ENCODE measurements at regions not wholly inside any gene's neighbourhood (a gene's known extent, or its start where the extent isn't known, plus 50 kb on each side); places are given as distances from the start of the nearest gene placed in this dataset.

GRCh38 chr20:48292806-48293205 lies 507.5 kb upstream of the SULF2 start:
- Histone ChIP-seq H3K4me2 (ENCODE audit: low read depth, low read length) (no peak overlapping the region), H2AFZ (ENCODE audit: low read length) (no peak overlapping the region), H3K9ac (ENCODE audit: insufficient read depth, low read depth, low read length) (no peak overlapping the region), H3K36me3 (replicated peaks in 1 of 2; ENCODE audit: control insufficient read depth in 1 of 2, insufficient read depth in 2 of 2, low read length in 2 of 2) (no peaks in the 10 kb centered on the region), H3K4me1 (ENCODE audit: insufficient read depth, low read length) (peaks cover 38% of the 10 kb centered on the region), H3K27ac (ENCODE audit: extremely low read length, insufficient read depth, low read length) (no peak overlapping the region), H3K27me3 (ENCODE audit: control insufficient read depth in 1 of 2, insufficient read depth in 2 of 2, low read length in 2 of 2) (peaks cover 0 to 12% of the 10 kb centered on the region in 2 experiments; a peak in 3 of 5 replicates), H3K9me3 (ENCODE audit: low read length) (no peaks in the 10 kb centered on the region), H3K4me3 (replicated peaks in 1 of 3; ENCODE audit: insufficient read depth in 1 of 3, low read depth in 2 of 3, low read length in 3 of 3) (no peak overlapping the region), H4K20me1 (ENCODE audit: insufficient read depth, low read length) (no peaks in the 10 kb centered on the region), H3K79me2 (ENCODE audit: insufficient read depth, low read length) (no peaks in the 10 kb centered on the region)
- TF ChIP-seq ARNT (IDR thresholded peaks at IDR 0.05) = no peak
- TF ChIP-seq ETV5 (CRISPR knock-in tag; IDR thresholded peaks at IDR 0.05; ENCODE audit: borderline replicate concordance) = no peak
- no peak for TF ChIP-seq POLR2G (IDR thresholded peaks at IDR 0.05; ENCODE audit: low read depth, low read length)
- TF ChIP-seq ZNF547 (CRISPR knock-in tag; IDR thresholded peaks at IDR 0.05) = no peak
- no peak for TF ChIP-seq ZNF883 (CRISPR knock-in tag; IDR thresholded peaks at IDR 0.05; ENCODE audit: not compliant biosample characterization)
- TF ChIP-seq, protein P1, sequence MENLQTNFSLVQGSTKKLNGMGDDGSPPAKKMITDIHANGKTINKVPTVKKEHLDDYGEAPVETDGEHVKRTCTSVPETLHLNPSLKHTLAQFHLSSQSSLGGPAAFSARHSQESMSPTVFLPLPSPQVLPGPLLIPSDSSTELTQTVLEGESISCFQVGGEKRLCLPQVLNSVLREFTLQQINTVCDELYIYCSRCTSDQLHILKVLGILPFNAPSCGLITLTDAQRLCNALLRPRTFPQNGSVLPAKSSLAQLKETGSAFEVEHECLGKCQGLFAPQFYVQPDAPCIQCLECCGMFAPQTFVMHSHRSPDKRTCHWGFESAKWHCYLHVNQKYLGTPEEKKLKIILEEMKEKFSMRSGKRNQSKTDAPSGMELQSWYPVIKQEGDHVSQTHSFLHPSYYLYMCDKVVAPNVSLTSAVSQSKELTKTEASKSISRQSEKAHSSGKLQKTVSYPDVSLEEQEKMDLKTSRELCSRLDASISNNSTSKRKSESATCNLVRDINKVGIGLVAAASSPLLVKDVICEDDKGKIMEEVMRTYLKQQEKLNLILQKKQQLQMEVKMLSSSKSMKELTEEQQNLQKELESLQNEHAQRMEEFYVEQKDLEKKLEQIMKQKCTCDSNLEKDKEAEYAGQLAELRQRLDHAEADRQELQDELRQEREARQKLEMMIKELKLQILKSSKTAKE (CRISPR knock-in tag; IDR thresholded peaks at IDR 0.05; ENCODE audit: borderline replicate concordance) = no peak
- TF ChIP-seq SMAD1 (CRISPR knock-in tag; IDR thresholded peaks at IDR 0.05; ENCODE audit: borderline replicate concordance, low read depth) = no peak
- no peak for TF ChIP-seq AHDC1 (CRISPR knock-in tag; IDR thresholded peaks at IDR 0.05; ENCODE audit: borderline replicate concordance)
- TF ChIP-seq, protein P2, sequence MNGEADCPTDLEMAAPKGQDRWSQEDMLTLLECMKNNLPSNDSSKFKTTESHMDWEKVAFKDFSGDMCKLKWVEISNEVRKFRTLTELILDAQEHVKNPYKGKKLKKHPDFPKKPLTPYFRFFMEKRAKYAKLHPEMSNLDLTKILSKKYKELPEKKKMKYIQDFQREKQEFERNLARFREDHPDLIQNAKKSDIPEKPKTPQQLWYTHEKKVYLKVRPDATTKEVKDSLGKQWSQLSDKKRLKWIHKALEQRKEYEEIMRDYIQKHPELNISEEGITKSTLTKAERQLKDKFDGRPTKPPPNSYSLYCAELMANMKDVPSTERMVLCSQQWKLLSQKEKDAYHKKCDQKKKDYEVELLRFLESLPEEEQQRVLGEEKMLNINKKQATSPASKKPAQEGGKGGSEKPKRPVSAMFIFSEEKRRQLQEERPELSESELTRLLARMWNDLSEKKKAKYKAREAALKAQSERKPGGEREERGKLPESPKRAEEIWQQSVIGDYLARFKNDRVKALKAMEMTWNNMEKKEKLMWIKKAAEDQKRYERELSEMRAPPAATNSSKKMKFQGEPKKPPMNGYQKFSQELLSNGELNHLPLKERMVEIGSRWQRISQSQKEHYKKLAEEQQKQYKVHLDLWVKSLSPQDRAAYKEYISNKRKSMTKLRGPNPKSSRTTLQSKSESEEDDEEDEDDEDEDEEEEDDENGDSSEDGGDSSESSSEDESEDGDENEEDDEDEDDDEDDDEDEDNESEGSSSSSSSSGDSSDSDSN (CRISPR knock-in tag; IDR thresholded peaks at IDR 0.05) = no peak
- TF ChIP-seq ZBTB20 (CRISPR knock-in tag; IDR thresholded peaks at IDR 0.05; ENCODE audit: borderline replicate concordance, low read depth) = no peak
- TF ChIP-seq ELF4 (CRISPR knock-in tag; IDR thresholded peaks at IDR 0.05; ENCODE audit: borderline replicate concordance) = no peak
- TF ChIP-seq ELF1 (CRISPR knock-in tag; IDR thresholded peaks at IDR 0.05) = no peak
- no peak for TF ChIP-seq CEBPG (CRISPR knock-in tag; IDR thresholded peaks at IDR 0.05)
- no peak for TF ChIP-seq SSRP1 (CRISPR knock-in tag; IDR thresholded peaks at IDR 0.05)
- no peak for TF ChIP-seq ARHGAP35 (CRISPR knock-in tag; IDR thresholded peaks at IDR 0.05; ENCODE audit: borderline replicate concordance)
- no peak for TF ChIP-seq SIX4 (CRISPR knock-in tag; IDR thresholded peaks at IDR 0.05)
- TF ChIP-seq HMGA1 (CRISPR knock-in tag; conservative IDR thresholded peaks at IDR 0.05) = no peak
- in situ Hi-C loops (cut with HindIII; ENCODE audit: extremely low pct_ligation_motif_present, low pct_unique_long_range_greater_than_20kb) = no loop called here
- no peak for DNase-seq (ENCODE audit: low spot score)
- ATAC-seq = no peak
- ChIA-PET POLR2A (no interaction called here), CTCF (ENCODE audit: low intra/inter-chr PET ratio, low total read pairs) (no interaction called here)
- intact Hi-C loops (cut with micrococcal nuclease; ENCODE audit: unreplicated experiment) = no loop called here
- FAIRE-seq = no peak
- WGBS (ENCODE audit: low lambda C conversion rate) = 49% methylated on average over 10 of the region's 10 CpGs
- BruUV-seq (replicated peaks) = no TSS peak
